Activated naive CD4-positive, alpha-beta T cell treated with Interleukin-2 at 50 U/mL for 16 hours (primary cell): ENCODE measurements at regions not wholly inside any gene's neighbourhood (a gene's known extent, or its start where the extent isn't known, plus 50 kb on each side); places are given as distances from the start of the nearest gene placed in this dataset.
"Not testable (repeated sequence)": the region's sequence is repeated elsewhere in the genome, so short reads cannot be mapped to it uniquely, and the experiment has no call there.

ENCODE experiments used
- DNase-seq: peaks from one replicate; pipeline ENCODE4 v3.0.0-alpha.2; 2020

- no peak for DNase-seq
These were observed 50.4 kb upstream of the SOD1 start for GRCh38 chr21:31609081-31609480.

GRCh38 chr21:31607791-31608190 lies 51.7 kb upstream of the SOD1 start:
- DNase-seq = no peak

GRCh38 chr21:31606081-31606874 lies 53.2 kb upstream of the SOD1 start:
- DNase-seq = no peak

GRCh38 chr21:31604591-31605190 lies 54.8 kb upstream of the SOD1 start:
- peak; percentile 73 for DNase-seq

- DNase-seq = no peak
These were observed 59.9 kb upstream of the SOD1 start for GRCh38 chr21:31599563-31599962.

GRCh38 chr21:31599013-31599412 lies 60.5 kb upstream of the SOD1 start:
- no peak for DNase-seq

GRCh38 chr21:31597683-31598082 lies 61.8 kb upstream of the SOD1 start:
- no peak for DNase-seq

- no peak for DNase-seq
These were observed 63.4 kb upstream of the SOD1 start for GRCh38 chr21:31596055-31596454.

GRCh38 chr21:31594726-31595125 lies 64.8 kb upstream of the SOD1 start:
- DNase-seq = no peak

GRCh38 chr21:31594279-31594678 lies 65.2 kb upstream of the SOD1 start:
- DNase-seq = no peak

- no peak for DNase-seq
These were observed 66.4 kb upstream of the SOD1 start for GRCh38 chr21:31592963-31593560.

- no peak for DNase-seq
These were observed 67.0 kb upstream of the SOD1 start for GRCh38 chr21:31592516-31592915.

- DNase-seq = no peak
These were observed 69.7 kb upstream of the SOD1 start for GRCh38 chr21:31589820-31590219.

GRCh38 chr21:31586118-31586517 lies 73.4 kb upstream of the SOD1 start:
- no peak for DNase-seq

- DNase-seq = not testable (repeated sequence)
These were observed 75.6 kb upstream of the SOD1 start for GRCh38 chr21:31583937-31584336.

- no peak for DNase-seq
These were observed 76.0 kb upstream of the SOD1 start for GRCh38 chr21:31583498-31583897.

- DNase-seq = peak; percentile 80
These were observed 78.6 kb upstream of the SOD1 start for GRCh38 chr21:31580866-31581276.

- no peak for DNase-seq
These were observed 82.2 kb upstream of the SOD1 start for GRCh38 chr21:31577271-31577670.

- no peak for DNase-seq
These were observed 83.1 kb upstream of the SOD1 start for GRCh38 chr21:31576428-31576827.

GRCh38 chr21:31573217-31573616 lies 86.3 kb upstream of the SOD1 start:
- DNase-seq = no peak

GRCh38 chr21:31571879-31572278 lies 87.6 kb upstream of the SOD1 start:
- no peak for DNase-seq

GRCh38 chr21:31570824-31571566 lies 88.5 kb upstream of the SOD1 start:
- DNase-seq = no peak

GRCh38 chr21:31566611-31567010 lies 92.9 kb upstream of the SOD1 start:
- DNase-seq = no peak

- DNase-seq = no peak
These were observed 93.4 kb upstream of the SOD1 start for GRCh38 chr21:31566064-31566463.
